ENCODE measurements at regions not wholly inside any gene's neighbourhood (a gene's known extent, or its start where the extent isn't known, plus 50 kb on each side); places are given as distances from the start of the nearest gene placed in this dataset. TPM values are rescaled to one million over a fixed set of nuclear protein-coding genes. Genes with fewer than 3 reads are reported as not detected.

DNA sequence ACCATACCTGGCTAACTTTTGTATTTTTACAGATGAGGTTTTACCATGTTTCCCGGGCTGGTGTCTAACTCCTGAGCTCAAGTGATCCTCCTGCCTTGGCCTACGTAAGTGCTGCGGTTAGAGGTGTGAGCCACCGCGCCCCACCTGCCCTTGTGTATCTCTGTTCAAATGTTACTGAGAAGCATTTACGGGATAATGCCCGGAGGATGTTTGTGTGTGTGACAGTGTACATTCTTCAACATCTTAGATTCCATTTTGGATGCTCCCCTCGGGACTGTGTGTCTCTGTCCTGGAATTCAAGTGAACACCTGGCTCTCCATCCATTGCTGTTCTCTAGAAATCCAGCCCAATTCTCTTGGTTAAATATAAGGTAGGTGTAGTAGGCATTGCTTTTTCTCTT lies 93.7 kb downstream of the NLRP12 start:
- Mint-ChIP-seq H3K9me3 (no peaks in the 10 kb centered on the region), H3K27me3 (ENCODE audit: low read depth) (no peaks in the 10 kb centered on the region), H3K4me1 (peaks cover 14 to 23% of the 10 kb centered on the region in 2 experiments), H3K4me3 (no peak overlapping the region), H3K27ac (no peak overlapping the region), H3K36me3 (ENCODE audit: insufficient read depth in 1 of 3, low read depth in 3 of 3) (peaks cover 0 to 2% (median 0%) of the 10 kb centered on the region in 3 experiments; a peak in 4 of 7 replicates)
- H3K4me1 ChIP-seq (ENCODE audit: insufficient read depth, low read length): no peaks in the 10 kb centered on the region; the same call in 1 of the 2 replicates
- H2BK15ac ChIP-seq (ENCODE audit: low read depth, low read length): no peak overlapping the region
- H2BK20ac ChIP-seq (ENCODE audit: low read depth, low read length, poor library complexity, severe bottlenecking): no peak overlapping the region
- H3K56ac ChIP-seq (ENCODE audit: insufficient read length, low read depth, low read length): no peak overlapping the region
- H3K23ac ChIP-seq (ENCODE audit: insufficient read length, low read depth, low read length): no peak overlapping the region
- H3K4me2 ChIP-seq (ENCODE audit: insufficient read depth, insufficient read length, low read length): no peak overlapping the region
- no peaks in the 10 kb centered on the region for H3K79me2 ChIP-seq (ENCODE audit: insufficient read depth, low read length)
- H4K5ac ChIP-seq (ENCODE audit: insufficient read length, low read depth, low read length): no peak overlapping the region
- H4K20me1 ChIP-seq (ENCODE audit: control insufficient read depth, insufficient read depth, insufficient read length): no peaks in the 10 kb centered on the region
- no peak overlapping the region for H3T11ph ChIP-seq (ENCODE audit: low read length)
- H4K8ac ChIP-seq (replicated peaks; ENCODE audit: insufficient read length, low read depth, low read length): no peak overlapping the region
- H3K27me3 ChIP-seq (ENCODE audit: insufficient read depth, low read length): no peaks in the 10 kb centered on the region
- DNase-seq: no peak
- no peak overlapping the region for H2BK5ac ChIP-seq (ENCODE audit: insufficient read length, low read length)
- no peak overlapping the region for H3K27ac ChIP-seq (ENCODE audit: insufficient read length, low read depth, low read length)
- H2BK120ac ChIP-seq (ENCODE audit: low read depth, low read length, poor library complexity, severe bottlenecking): no peak overlapping the region
- no peaks in the 10 kb centered on the region for H3K23me2 ChIP-seq (ENCODE audit: insufficient read length, low read depth, low read length, poor library complexity, severe bottlenecking)
- no peak overlapping the region for H2BK12ac ChIP-seq (ENCODE audit: insufficient read length, low read depth, low read length)
- H3K14ac ChIP-seq (ENCODE audit: insufficient read depth, low read length): no peak overlapping the region
- H3K79me1 ChIP-seq (ENCODE audit: insufficient read depth, low read depth, low read length, poor library complexity, severe bottlenecking): no peaks in the 10 kb centered on the region
- no peak overlapping the region for H4K91ac ChIP-seq (ENCODE audit: insufficient read length, low read depth, low read length)
- H3K9me3 ChIP-seq (ENCODE audit: control insufficient read depth, low read depth, low read length): no peaks in the 10 kb centered on the region
- H3K4ac ChIP-seq (ENCODE audit: low read depth, low read length): no peak overlapping the region
- no peak overlapping the region for H3K9ac ChIP-seq (ENCODE audit: extremely low read depth, insufficient read length, low read length)
- no peak overlapping the region for H2AFZ ChIP-seq (ENCODE audit: low read length)
- WGBS (ENCODE audit: extremely low coverage, insufficient read length, low lambda C conversion rate): no CpG with 5 or more reads among the region's 8 CpGs
- H3K18ac ChIP-seq (ENCODE audit: insufficient read length, low read depth, low read length): no peak overlapping the region
- H2AK5ac ChIP-seq (ENCODE audit: insufficient read length, low read length): no peak overlapping the region
- TF ChIP-seq, protein P1, sequence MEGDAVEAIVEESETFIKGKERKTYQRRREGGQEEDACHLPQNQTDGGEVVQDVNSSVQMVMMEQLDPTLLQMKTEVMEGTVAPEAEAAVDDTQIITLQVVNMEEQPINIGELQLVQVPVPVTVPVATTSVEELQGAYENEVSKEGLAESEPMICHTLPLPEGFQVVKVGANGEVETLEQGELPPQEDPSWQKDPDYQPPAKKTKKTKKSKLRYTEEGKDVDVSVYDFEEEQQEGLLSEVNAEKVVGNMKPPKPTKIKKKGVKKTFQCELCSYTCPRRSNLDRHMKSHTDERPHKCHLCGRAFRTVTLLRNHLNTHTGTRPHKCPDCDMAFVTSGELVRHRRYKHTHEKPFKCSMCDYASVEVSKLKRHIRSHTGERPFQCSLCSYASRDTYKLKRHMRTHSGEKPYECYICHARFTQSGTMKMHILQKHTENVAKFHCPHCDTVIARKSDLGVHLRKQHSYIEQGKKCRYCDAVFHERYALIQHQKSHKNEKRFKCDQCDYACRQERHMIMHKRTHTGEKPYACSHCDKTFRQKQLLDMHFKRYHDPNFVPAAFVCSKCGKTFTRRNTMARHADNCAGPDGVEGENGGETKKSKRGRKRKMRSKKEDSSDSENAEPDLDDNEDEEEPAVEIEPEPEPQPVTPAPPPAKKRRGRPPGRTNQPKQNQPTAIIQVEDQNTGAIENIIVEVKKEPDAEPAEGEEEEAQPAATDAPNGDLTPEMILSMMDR (conservative IDR thresholded peaks at IDR 0.05): no peak

Small RNA genes lying in the stretch of these regions (microRNA-seq; reads per million reads assigned to microRNA genes)
- gene MIR516B2 (ENCODE audit: borderline microRNAs expressed) (6.4 reads per million, percentile 38 among the genes with 10 or more reads in this experiment), gene MIR517A (ENCODE audit: borderline microRNAs expressed) (not detected), gene MIR517B (ENCODE audit: borderline microRNAs expressed) (not detected), gene MIR518B (ENCODE audit: borderline microRNAs expressed) (945 reads per million, percentile 93 among the genes with 10 or more reads in this experiment), gene MIR518C (ENCODE audit: borderline microRNAs expressed) (422 reads per million, percentile 87 among the genes with 10 or more reads in this experiment), gene MIR518E (ENCODE audit: borderline microRNAs expressed) (39.4 reads per million, percentile 64 among the genes with 10 or more reads in this experiment), gene MIR518F (ENCODE audit: borderline microRNAs expressed) (804 reads per million, percentile 92 among the genes with 10 or more reads in this experiment), gene MIR519D (ENCODE audit: borderline microRNAs expressed) (98.9 reads per million, percentile 72 among the genes with 10 or more reads in this experiment), gene MIR520B (ENCODE audit: borderline microRNAs expressed) (not detected), gene MIR520C (ENCODE audit: borderline microRNAs expressed) (not detected), gene MIR520D (ENCODE audit: borderline microRNAs expressed) (247 reads per million, percentile 83 among the genes with 10 or more reads in this experiment), gene MIR520G (ENCODE audit: borderline microRNAs expressed) (137 reads per million, percentile 76 among the genes with 10 or more reads in this experiment), gene MIR521-2 (ENCODE audit: borderline microRNAs expressed) (not detected), gene MIR523 (ENCODE audit: borderline microRNAs expressed) (296 reads per million, percentile 84 among the genes with 10 or more reads in this experiment), gene MIR524 (ENCODE audit: borderline microRNAs expressed) (19.9 reads per million, percentile 54 among the genes with 10 or more reads in this experiment), gene MIR525 (ENCODE audit: borderline microRNAs expressed) (40.9 reads per million, percentile 64 among the genes with 10 or more reads in this experiment), gene MIR526A1 (ENCODE audit: borderline microRNAs expressed) (103 reads per million, percentile 73 among the genes with 10 or more reads in this experiment), gene MIR526A2 (ENCODE audit: borderline microRNAs expressed) (not detected)

Data from H9 (cell line).